GM12875 (cell line): ENCODE measurements at regions not wholly inside any gene's neighbourhood (a gene's known extent, or its start where the extent isn't known, plus 50 kb on each side); places are given as distances from the start of the nearest gene placed in this dataset.

Source experiments
- H3K4me3 ChIP-seq: one replicate; pipeline ENCODE4 v1.5.1; 2011; ENCODE audit warnings: low read depth, low read length, control low read depth
- TF ChIP-seq, protein P1 (sequence below): IDR thresholded peaks from 2 replicates; pipeline ENCODE4 v1.5.1; 2011; ENCODE audit warnings: low read depth, mild to moderate bottlenecking, control low read depth, inconsistent platforms, low read length, moderate library complexity, borderline replicate concordance; ENCODE audit not compliant: insufficient read depth

GRCh38 chr17:65402513-65403496 is 158.6 kb downstream of the AXIN2 start:
- no peak overlapping the region for H3K4me3 ChIP-seq
- TF ChIP-seq, protein P1, sequence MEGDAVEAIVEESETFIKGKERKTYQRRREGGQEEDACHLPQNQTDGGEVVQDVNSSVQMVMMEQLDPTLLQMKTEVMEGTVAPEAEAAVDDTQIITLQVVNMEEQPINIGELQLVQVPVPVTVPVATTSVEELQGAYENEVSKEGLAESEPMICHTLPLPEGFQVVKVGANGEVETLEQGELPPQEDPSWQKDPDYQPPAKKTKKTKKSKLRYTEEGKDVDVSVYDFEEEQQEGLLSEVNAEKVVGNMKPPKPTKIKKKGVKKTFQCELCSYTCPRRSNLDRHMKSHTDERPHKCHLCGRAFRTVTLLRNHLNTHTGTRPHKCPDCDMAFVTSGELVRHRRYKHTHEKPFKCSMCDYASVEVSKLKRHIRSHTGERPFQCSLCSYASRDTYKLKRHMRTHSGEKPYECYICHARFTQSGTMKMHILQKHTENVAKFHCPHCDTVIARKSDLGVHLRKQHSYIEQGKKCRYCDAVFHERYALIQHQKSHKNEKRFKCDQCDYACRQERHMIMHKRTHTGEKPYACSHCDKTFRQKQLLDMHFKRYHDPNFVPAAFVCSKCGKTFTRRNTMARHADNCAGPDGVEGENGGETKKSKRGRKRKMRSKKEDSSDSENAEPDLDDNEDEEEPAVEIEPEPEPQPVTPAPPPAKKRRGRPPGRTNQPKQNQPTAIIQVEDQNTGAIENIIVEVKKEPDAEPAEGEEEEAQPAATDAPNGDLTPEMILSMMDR, result no peak

GRCh38 chr17:65401561-65401960 is 159.9 kb downstream of the AXIN2 start:
- TF ChIP-seq, protein P1, result no peak
- H3K4me3 ChIP-seq, result no peak overlapping the region

DNA sequence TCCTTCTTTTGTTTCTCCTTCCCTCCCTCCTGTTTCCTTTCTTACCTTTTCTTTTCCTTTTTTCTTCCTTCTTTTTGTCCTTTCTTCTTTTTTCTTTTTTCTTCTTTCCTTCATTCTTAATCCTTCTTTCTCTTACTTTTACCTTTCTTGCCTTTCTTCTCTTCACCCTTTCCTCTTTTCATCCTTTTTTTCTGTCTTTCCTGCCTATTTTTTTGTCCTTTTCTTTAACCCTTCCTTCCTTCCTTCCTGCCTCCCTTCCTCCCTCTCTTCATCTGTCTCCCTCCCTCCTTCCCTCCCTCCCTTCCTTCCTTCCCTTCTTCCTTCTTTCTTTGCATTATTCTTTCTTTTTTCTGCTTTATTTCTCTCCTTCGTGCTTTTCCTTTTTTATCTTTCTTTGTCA is 160.7 kb downstream of the AXIN2 start:
- TF ChIP-seq, protein P1, result no peak
- H3K4me3 ChIP-seq, result no peak overlapping the region

DNA sequence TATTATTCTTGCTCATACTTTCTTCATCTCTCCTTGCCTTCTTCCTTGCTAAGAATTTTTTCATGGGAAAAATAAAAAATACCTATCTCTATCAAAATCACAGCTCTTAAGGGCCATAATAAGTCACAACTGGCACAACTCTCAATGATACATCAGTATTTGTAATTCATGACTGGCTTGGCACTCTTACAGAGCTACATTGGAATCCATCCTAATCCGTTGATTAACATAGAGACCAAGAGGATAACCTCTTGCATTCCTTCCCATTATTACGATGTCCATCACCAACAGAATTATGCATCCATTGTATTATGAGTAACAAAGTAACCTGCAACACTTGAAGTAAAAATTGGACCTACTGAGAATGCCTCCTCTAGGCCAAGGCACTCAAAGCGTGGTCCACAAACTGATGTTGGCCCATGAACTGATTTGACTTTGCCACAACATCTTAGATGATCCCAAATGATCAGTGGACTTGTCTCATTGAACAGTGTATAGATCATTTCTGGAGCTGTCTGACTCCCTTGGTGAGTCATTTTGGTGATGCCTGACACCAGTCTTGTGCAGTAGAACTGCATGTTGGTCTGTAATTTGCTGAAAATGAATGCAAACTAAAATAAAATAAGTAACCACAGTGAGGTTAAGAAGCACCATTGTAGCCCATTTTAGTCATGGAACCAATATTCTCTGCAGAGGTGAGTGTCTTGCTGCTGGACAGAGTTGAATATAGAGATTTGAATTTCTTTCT is 163.2 kb downstream of the AXIN2 start:
- TF ChIP-seq, protein P1, result no peak
- no peak overlapping the region for H3K4me3 ChIP-seq

GRCh38 chr17:65395924-65396323 is 165.5 kb downstream of the AXIN2 start:
- TF ChIP-seq, protein P1, result no peak
- H3K4me3 ChIP-seq, result no peak overlapping the region

DNA sequence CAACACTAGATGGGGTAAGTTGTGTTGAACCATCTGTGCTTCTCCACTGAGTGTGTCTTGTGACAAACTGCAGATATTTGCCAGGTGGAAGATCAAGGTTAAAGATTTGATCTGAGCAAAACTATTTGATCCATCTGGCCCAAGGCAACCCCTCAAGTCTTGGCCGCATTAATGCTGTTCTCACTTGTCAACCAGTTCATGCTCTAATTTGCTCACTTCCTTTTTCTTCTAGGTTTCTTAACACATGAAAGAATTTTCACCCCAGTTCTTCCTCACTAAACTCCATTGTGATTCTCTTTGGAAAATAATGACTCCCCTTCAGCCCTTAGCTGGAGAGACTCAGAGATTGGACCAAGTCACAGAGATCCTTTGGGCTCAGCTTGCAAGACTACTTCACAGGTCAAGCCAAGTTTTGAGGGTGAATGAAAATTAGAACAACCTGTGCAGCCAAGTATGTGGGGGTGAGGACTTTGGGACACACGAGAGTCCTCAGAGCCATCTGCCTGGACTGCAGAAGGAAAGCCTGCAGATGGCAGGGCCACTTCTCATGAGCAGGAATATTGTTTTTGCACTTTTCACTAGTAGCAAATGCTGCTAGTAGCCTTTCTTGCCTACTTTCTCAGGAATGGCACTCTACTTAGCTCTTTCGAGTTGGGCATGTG is 166.5 kb downstream of the AXIN2 start:
- H3K4me3 ChIP-seq, result no peak overlapping the region
- TF ChIP-seq, protein P1, result no peak
